ENCODE measurements at regions not wholly inside any gene's neighbourhood (a gene's known extent, or its start where the extent isn't known, plus 50 kb on each side); places are given as distances from the start of the nearest gene placed in this dataset.

- Histone ChIP-seq H3K4me2 (no peak overlapping the region), H3F3A (replicated peaks; ENCODE audit: low read depth) (no peaks in the 10 kb centered on the region), H3K9me2 (ENCODE audit: insufficient read depth) (no peaks in the 10 kb centered on the region), H2AFZ (no peak overlapping the region), H3K4me3 (no peak overlapping the region), H3K27ac (ENCODE audit: low read depth) (no peak overlapping the region), H4K20me1 (replicated peaks; ENCODE audit: insufficient read depth) (no peaks in the 10 kb centered on the region), H3K36me3 (ENCODE audit: insufficient read depth) (no peaks in the 10 kb centered on the region), H3K4me1 (ENCODE audit: insufficient read depth) (no peaks in the 10 kb centered on the region), H3K27me3 (ENCODE audit: insufficient read depth) (no peaks in the 10 kb centered on the region), H3K79me2 (replicated peaks; ENCODE audit: insufficient read depth) (no peaks in the 10 kb centered on the region)
- H3K4me3 Mint-ChIP-seq: no peak overlapping the region
- no peak overlapping the region for H3K27ac Mint-ChIP-seq
- no peaks in the 10 kb centered on the region for H3K27me3 Mint-ChIP-seq (ENCODE audit: insufficient read depth, low read depth, poor library complexity)
- H3K9me3 Mint-ChIP-seq: peaks cover 79% of the 10 kb centered on the region
- no peak for DNase-seq (ENCODE audit: low spot score)
- no peak for ATAC-seq
- TF ChIP-seq ZNF462 (CRISPR knock-in tag; IDR thresholded peaks at IDR 0.05) (no peak), NANOG (IDR thresholded peaks at IDR 0.05; ENCODE audit: borderline replicate concordance) (no peak), STAT1 (IDR thresholded peaks at IDR 0.05; ENCODE audit: unreplicated experiment) (no peak), CREB1 (CRISPR knock-in tag; IDR thresholded peaks at IDR 0.05; ENCODE audit: low read depth) (no peak), ZNF114 (CRISPR knock-in tag; IDR thresholded peaks at IDR 0.05) (no peak), EZH2phosphoT487 (IDR thresholded peaks at IDR 0.05; ENCODE audit: unreplicated experiment) (no peak), ETS1 (IDR thresholded peaks at IDR 0.05) (no peak)
- H3K4me1 Mint-ChIP-seq: no peaks in the 10 kb centered on the region
- H3K36me3 Mint-ChIP-seq (ENCODE audit: low read depth): peaks cover 13% of the 10 kb centered on the region; the same call in 2 of the 3 replicates
Measured at GRCh38 chr12:126518596-126519200, 1453.5 kb downstream of the AACS start.
